Astrocyte (in vitro differentiated cells and primary cell): ENCODE measurements at regions not wholly inside any gene's neighbourhood (a gene's known extent, or its start where the extent isn't known, plus 50 kb on each side); places are given as distances from the start of the nearest gene placed in this dataset.

ENCODE experiments used
- DNase-seq: peaks from one replicate; pipeline ENCODE4 v3.0.0-alpha.2; 2010; ENCODE audit warnings: low read depth
- FAIRE-seq: peaks from 2 replicates; lab custom pipeline; 2011; peaks lifted over from hg19 to GRCh38; lab: Jason Lieb, UNC
- H2AFZ ChIP-seq: 2 replicates; pipeline ENCODE4 v1.6.0; 2012; ENCODE audit warnings: low read depth, low read length, inconsistent platforms
- H3K27ac ChIP-seq: 2 replicates; pipeline ENCODE4 v1.5.1; 2011; ENCODE audit warnings: low read depth, low read length, inconsistent platforms
- H3K27me3 ChIP-seq: 2 replicates; pipeline ENCODE4 v1.6.0; 2011; ENCODE audit warnings: low read length, inconsistent platforms; ENCODE audit not compliant: insufficient read depth
- H3K36me3 ChIP-seq: 2 replicates; pipeline ENCODE4 v1.5.1; 2011; ENCODE audit warnings: low read length, inconsistent platforms; ENCODE audit not compliant: insufficient read depth
- H3K4me1 ChIP-seq: 2 replicates; pipeline ENCODE4 v1.5.1; 2011; ENCODE audit warnings: low read length, inconsistent platforms; ENCODE audit not compliant: insufficient read depth
- H3K4me2 ChIP-seq: 2 replicates; pipeline ENCODE4 v1.6.0; 2012; ENCODE audit warnings: low read length, inconsistent platforms
- H3K4me3 ChIP-seq: 2 replicates; pipeline ENCODE4 v1.5.1; 2011; ENCODE audit warnings: low read depth, mild to moderate bottlenecking, low read length, inconsistent platforms; ENCODE audit not compliant: insufficient read depth
- H3K79me2 ChIP-seq: 2 replicates; pipeline ENCODE4 v1.6.0; 2012; ENCODE audit warnings: mild to moderate bottlenecking, low read length, inconsistent platforms; ENCODE audit not compliant: insufficient read depth
- H3K9ac ChIP-seq: 2 replicates; pipeline ENCODE4 v1.6.0; 2012; ENCODE audit warnings: mild to moderate bottlenecking, low read length, inconsistent platforms
- H3K9me3 ChIP-seq: 2 replicates; pipeline ENCODE4 v1.5.1; 2012; ENCODE audit warnings: low read depth, mild to moderate bottlenecking, low read length, inconsistent platforms; ENCODE audit not compliant: insufficient read depth
- H4K20me1 ChIP-seq: 2 replicates; pipeline ENCODE4 v1.6.0; 2012; ENCODE audit warnings: low read length, inconsistent platforms; ENCODE audit not compliant: insufficient read depth
- H3K27ac Mint-ChIP-seq: one replicate; pipeline ENCODE4 v1.8.0; 2021; ENCODE audit warnings: mild to moderate bottlenecking, mixed read lengths; ENCODE audit not compliant: unreplicated experiment
- H3K27me3 Mint-ChIP-seq: one replicate; pipeline ENCODE4 v1.8.0; 2021; ENCODE audit warnings: low read depth, mixed read lengths; ENCODE audit not compliant: unreplicated experiment
- H3K36me3 Mint-ChIP-seq: one replicate; pipeline ENCODE4 v1.8.0; 2021; ENCODE audit warnings: low read depth, mixed read lengths; ENCODE audit not compliant: unreplicated experiment
- H3K4me1 Mint-ChIP-seq: one replicate; pipeline ENCODE4 v1.8.0; 2021; ENCODE audit warnings: low read depth, mixed read lengths; ENCODE audit not compliant: unreplicated experiment
- H3K4me3 Mint-ChIP-seq: one replicate; pipeline ENCODE4 v1.8.0; 2021; ENCODE audit warnings: mild to moderate bottlenecking, moderate library complexity, mixed read lengths; ENCODE audit not compliant: unreplicated experiment
- H3K9me3 Mint-ChIP-seq: one replicate; pipeline ENCODE4 v1.8.0; 2021; ENCODE audit warnings: mild to moderate bottlenecking, mixed read lengths; ENCODE audit not compliant: unreplicated experiment
- EZH2 ChIP-seq: IDR thresholded peaks from 2 replicates; pipeline ENCODE4 v1.6.1; 2012; ENCODE audit warnings: mild to moderate bottlenecking, low read length, inconsistent platforms; ENCODE audit not compliant: insufficient read depth
- TF ChIP-seq, protein P1 (sequence below): IDR thresholded peaks from 2 replicates; pipeline ENCODE4 v1.5.1; 2011; ENCODE audit warnings: low read depth, mild to moderate bottlenecking, inconsistent platforms, low read length, moderate library complexity; ENCODE audit not compliant: insufficient read depth

DNA sequence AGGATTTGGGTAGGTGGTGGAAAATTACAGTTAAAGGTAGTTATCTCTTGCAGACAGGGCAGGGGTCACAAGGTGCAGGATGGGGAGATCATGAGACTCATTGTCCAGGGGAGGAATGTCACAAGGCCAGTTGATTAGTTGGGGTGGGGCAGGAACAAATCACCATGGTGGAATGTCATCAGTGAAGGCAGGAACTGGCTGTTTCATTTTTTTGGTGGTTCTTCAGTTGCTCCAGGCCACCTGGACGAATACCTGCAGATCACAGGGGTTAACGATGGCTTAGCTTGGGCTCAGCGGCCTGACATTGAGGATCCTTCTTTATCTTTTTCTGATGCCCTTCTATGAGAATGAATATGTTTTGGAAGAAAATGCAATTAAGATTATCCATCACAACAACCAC lies 87.1 kb downstream of the KPNA2 start:
- no peaks in the 10 kb centered on the region for H3K9me3 ChIP-seq
- no peak overlapping the region for H3K4me2 ChIP-seq
- H3K36me3 ChIP-seq, result no peaks in the 10 kb centered on the region
- Mint-ChIP-seq H3K4me1 (peaks cover 5% of the 10 kb centered on the region), H3K27me3 (no peaks in the 10 kb centered on the region), H3K27ac (no peak overlapping the region), H3K9me3 (no peaks in the 10 kb centered on the region), H3K4me3 (no peak overlapping the region), H3K36me3 (peaks cover 20% of the 10 kb centered on the region)
- H4K20me1 ChIP-seq, result no peaks in the 10 kb centered on the region
- no peak overlapping the region for H3K9ac ChIP-seq
- no peak for FAIRE-seq
- H3K79me2 ChIP-seq, result no peaks in the 10 kb centered on the region
- no peaks in the 10 kb centered on the region for H3K4me1 ChIP-seq
- no peak for DNase-seq
- TF ChIP-seq, protein P1, sequence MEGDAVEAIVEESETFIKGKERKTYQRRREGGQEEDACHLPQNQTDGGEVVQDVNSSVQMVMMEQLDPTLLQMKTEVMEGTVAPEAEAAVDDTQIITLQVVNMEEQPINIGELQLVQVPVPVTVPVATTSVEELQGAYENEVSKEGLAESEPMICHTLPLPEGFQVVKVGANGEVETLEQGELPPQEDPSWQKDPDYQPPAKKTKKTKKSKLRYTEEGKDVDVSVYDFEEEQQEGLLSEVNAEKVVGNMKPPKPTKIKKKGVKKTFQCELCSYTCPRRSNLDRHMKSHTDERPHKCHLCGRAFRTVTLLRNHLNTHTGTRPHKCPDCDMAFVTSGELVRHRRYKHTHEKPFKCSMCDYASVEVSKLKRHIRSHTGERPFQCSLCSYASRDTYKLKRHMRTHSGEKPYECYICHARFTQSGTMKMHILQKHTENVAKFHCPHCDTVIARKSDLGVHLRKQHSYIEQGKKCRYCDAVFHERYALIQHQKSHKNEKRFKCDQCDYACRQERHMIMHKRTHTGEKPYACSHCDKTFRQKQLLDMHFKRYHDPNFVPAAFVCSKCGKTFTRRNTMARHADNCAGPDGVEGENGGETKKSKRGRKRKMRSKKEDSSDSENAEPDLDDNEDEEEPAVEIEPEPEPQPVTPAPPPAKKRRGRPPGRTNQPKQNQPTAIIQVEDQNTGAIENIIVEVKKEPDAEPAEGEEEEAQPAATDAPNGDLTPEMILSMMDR, result no peak
- no peak for TF ChIP-seq EZH2
- no peak overlapping the region for H3K4me3 ChIP-seq
- H3K27me3 ChIP-seq, result no peaks in the 10 kb centered on the region
- H2AFZ ChIP-seq, result no peak overlapping the region
- no peak overlapping the region for H3K27ac ChIP-seq

DNA sequence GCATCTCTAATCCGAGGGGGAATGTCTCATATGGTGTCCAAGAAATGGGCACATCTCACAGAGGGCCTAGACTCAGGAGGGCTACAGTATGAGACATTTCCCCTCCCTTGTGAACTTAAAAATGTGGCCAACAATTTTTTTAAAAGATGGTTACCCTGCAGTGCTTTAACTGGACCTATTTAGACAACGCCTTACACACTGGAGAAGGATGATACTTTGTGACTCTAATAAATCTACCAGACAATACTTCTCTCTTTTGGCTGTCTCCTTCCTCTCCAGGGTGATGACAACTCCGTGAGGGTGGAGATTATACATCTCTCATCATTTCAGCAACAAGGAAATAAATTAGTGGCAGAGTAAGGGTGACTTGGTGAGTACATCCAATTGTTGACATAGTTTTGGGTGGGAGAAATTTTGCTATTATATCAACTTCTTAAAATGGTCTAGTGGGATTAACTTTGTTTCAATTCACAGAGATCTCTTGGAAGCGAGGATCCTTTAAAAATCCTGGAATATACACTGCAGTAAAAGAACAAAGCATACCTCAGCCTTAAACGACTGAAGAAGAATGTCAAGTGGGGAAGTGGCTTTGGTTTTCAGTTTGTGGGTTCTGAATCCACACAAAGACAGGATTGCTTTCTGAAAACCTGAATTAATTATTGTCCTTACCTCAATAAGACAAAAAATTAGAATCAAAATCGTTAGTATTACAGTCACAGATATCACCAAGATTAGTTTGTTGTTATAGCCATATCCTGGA lies 89.8 kb downstream of the KPNA2 start:
- H3K36me3 Mint-ChIP-seq, result peaks cover 18% of the 10 kb centered on the region
- H3K36me3 ChIP-seq, result no peaks in the 10 kb centered on the region
- no peaks in the 10 kb centered on the region for H3K9me3 Mint-ChIP-seq
- no peak overlapping the region for H3K4me2 ChIP-seq
- H3K4me3 Mint-ChIP-seq, result no peak overlapping the region
- H4K20me1 ChIP-seq, result no peaks in the 10 kb centered on the region
- peak overlapping the region; percentile 38 for H3K27ac Mint-ChIP-seq
- DNase-seq (peak; percentile 38), FAIRE-seq (no peak)
- H3K27ac ChIP-seq, result no peak overlapping the region
- no peaks in the 10 kb centered on the region for H3K27me3 ChIP-seq
- peaks cover 5% of the 10 kb centered on the region for H3K4me1 Mint-ChIP-seq
- H2AFZ ChIP-seq, result no peak overlapping the region
- no peaks in the 10 kb centered on the region for H3K79me2 ChIP-seq
- no peak overlapping the region for H3K9ac ChIP-seq
- H3K4me3 ChIP-seq, result no peak overlapping the region
- no peaks in the 10 kb centered on the region for H3K4me1 ChIP-seq
- H3K27me3 Mint-ChIP-seq, result no peaks in the 10 kb centered on the region
- no peak for TF ChIP-seq EZH2
- TF ChIP-seq, protein P1, result no peak
- no peaks in the 10 kb centered on the region for H3K9me3 ChIP-seq

- Histone ChIP-seq H3K36me3 (no peaks in the 10 kb centered on the region), H3K4me3 (no peak overlapping the region), H4K20me1 (no peaks in the 10 kb centered on the region), H3K4me2 (no peak overlapping the region), H3K27me3 (no peaks in the 10 kb centered on the region), H3K27ac (no peak overlapping the region), H3K9ac (no peak overlapping the region), H3K9me3 (no peaks in the 10 kb centered on the region), H3K79me2 (no peaks in the 10 kb centered on the region), H3K4me1 (no peaks in the 10 kb centered on the region), H2AFZ (no peak overlapping the region)
- TF ChIP-seq, protein P1, result no peak
- no peak for TF ChIP-seq EZH2
- Mint-ChIP-seq H3K9me3 (no peaks in the 10 kb centered on the region), H3K36me3 (peaks cover 19% of the 10 kb centered on the region), H3K27me3 (no peaks in the 10 kb centered on the region), H3K4me3 (no peak overlapping the region), H3K4me1 (peaks cover 5% of the 10 kb centered on the region), H3K27ac (no peak overlapping the region)
- FAIRE-seq (no peak), DNase-seq (no peak)
These were observed 92.4 kb downstream of the KPNA2 start for GRCh38 chr17:68127914-68128313.
